Fibroblast of skin of right biceps (primary cell): ENCODE measurements at regions not wholly inside any gene's neighbourhood (a gene's known extent, or its start where the extent isn't known, plus 50 kb on each side); places are given as distances from the start of the nearest gene placed in this dataset.
A peak's percentile ranks its signal among the peaks of the same experiment; 100 is the strongest.
"Not testable (repeated sequence)": the region's sequence is repeated elsewhere in the genome, so short reads cannot be mapped to it uniquely, and the experiment has no call there.

Experiments used
- DNase-seq: peaks from one replicate; pipeline ENCODE4 v3.0.0-alpha.2; 2013

DNA sequence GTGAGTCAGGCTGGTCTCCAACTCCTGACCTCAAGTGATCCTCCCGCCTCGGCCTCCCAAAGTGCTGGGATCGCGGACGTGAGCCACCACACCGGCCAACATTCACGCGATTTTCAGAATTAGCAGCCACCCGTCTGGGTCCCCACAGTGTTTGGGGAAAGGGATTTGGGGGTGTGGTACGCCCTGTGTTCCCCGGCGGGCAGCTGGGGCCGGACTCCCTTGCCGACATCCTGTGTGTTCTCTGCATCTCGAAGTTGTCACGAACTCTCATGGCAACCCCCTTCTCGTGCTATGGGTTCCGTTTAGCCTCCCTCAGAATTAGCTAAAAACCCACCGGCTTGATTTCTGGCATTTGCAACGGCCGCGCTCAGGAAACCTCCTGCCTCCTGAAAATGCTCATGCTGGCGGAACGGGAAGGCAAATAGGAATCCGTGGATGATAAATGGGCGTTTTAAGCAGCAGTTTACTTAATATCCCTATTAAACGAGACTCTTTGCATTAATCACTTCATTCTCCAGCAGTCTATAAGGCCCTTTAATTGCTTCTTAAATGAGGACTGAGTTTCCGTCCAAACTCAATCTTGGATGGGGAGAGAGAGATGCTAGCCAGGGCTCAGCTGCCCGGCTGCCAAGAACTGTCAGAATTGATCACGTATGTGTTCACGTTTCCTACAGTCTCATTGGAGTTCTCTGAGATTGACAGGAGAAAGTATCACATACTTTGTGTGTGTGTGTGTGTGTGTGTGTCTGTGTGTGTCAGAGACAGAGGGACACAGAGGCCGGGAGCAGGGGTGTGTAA, 78.9 kb upstream of the PPP2R3B start:
- DNase-seq = no peak

DNA sequence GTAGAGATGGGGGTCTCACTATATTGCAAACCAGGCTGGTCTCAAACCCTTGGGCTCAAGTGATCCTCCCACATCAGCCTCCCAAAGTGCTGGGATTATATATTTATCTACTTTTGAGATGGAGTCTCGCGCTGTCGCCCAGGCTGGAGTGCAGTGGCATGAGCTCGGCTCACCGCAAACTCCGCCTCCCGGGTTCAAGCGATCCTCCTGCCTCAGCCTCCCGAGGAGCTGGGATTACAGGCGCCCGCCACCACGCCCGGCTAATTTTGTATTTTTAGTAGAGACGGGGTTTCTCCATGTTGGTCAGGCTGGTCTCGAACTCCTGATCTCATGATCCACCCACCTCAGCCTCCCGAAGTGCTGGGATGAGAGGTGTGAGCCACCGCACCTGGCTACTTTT, 80.1 kb upstream of the PPP2R3B start:
- DNase-seq = not testable (repeated sequence)

GRCh38 chrX:467686-468085, 81.0 kb upstream of the PPP2R3B start:
- not testable (repeated sequence) for DNase-seq

DNA sequence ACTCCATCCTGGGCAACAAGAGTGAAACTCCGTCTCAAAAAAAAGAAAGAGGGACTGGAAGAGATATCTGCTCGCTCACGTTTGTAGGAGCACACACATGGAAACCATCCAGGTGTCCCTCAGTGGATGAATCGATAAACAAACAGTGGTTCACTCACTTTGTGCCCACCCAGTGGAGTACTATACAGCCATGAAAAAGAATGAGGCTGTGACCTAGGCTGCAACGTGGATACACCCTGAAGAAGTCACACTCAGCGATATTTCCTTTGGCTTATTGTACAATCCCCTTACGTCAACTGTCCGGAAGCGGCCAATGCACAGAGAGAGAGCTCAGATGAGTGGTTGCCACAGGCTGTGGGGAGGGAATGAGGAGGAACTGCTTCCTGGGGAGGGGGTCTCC, 82.3 kb upstream of the PPP2R3B start:
- DNase-seq = no peak

- no peak for DNase-seq
Measured at GRCh38 chrX:470686-471085, 84.0 kb upstream of the PPP2R3B start.

- DNase-seq = peak; percentile 59
Measured at GRCh38 chrX:471281-471680, 84.6 kb upstream of the PPP2R3B start.

- not testable (repeated sequence) for DNase-seq
Measured at GRCh38 chrX:472275-472674, 85.6 kb upstream of the PPP2R3B start.

- DNase-seq = peak; percentile 92
Measured at GRCh38 chrX:475926-476723, 89.4 kb upstream of the PPP2R3B start.

DNA sequence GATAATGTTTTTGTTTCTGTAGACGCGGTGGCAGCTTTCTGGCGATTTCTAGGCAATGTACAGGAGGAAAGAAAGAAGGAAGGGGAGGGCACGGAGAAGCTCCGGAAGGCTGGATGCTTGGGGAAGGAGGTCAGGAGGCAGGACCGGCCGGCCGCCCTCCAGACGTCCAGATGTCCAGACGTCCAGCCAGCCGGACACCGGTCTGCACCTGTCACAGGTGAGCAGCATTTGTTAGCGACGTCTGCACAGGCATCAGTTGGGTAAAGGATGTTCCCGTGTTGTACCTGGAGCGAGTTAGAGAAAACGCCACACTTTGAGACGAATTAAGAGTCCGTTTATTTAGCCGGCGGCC, 90.0 kb upstream of the PPP2R3B start:
- no peak for DNase-seq

- DNase-seq = no peak
Measured at GRCh38 chrX:477441-478012, 90.8 kb upstream of the PPP2R3B start.

- no peak for DNase-seq
Measured at GRCh38 chrX:479273-479981, 92.7 kb upstream of the PPP2R3B start.

- no peak for DNase-seq
Measured at GRCh38 chrX:480861-481417, 94.2 kb upstream of the PPP2R3B start.

DNA sequence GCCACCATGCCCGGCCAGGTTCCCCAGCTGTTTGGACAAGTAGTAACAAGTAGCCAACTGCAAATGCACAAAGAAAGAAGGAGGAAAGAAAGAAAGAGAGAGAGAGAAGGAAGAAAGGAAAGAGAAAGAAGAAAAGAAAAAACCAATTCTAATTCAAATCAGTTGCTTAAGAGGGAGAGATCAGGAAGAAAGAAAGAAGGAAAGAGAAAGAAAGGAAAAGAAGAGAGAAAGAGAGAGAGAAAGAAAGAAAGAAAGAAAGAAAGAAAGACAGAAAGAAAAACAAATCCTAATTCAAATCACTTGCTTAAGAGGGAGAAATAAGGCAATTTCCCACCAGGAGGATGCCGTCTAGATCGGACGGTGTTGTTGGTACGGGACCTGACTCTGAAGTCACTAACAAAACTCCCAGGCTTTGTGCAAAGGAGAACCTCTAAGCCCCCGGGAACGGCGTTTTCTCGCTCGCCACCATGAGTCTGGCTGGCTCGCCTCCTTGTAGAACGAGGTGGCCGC, 95.5 kb upstream of the PPP2R3B start:
- DNase-seq = no peak

GRCh38 chrX:482702-483203, 96.0 kb upstream of the PPP2R3B start:
- no peak for DNase-seq

DNA sequence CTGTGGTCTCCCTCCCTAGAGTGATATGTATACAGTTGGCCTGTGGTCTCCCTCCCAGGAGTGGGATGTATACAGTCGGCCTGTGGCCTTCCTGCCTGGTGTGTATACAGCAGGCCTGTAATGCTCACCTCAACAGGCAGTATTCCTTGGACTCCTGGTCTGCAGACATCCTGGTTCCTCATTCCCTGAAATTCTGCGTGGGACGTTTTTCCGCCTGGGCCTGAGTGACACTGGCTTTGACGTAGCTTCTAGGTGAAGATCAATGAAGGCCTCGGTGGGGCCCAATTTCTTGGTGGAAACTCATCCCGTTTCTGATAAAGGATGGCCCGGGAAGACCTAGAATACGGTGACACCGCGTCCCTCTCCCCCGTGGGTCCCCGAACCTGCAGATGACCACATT, 98.7 kb upstream of the PPP2R3B start:
- DNase-seq = no peak

GRCh38 chrX:486325-486724, 99.6 kb upstream of the PPP2R3B start:
- no peak for DNase-seq

DNA sequence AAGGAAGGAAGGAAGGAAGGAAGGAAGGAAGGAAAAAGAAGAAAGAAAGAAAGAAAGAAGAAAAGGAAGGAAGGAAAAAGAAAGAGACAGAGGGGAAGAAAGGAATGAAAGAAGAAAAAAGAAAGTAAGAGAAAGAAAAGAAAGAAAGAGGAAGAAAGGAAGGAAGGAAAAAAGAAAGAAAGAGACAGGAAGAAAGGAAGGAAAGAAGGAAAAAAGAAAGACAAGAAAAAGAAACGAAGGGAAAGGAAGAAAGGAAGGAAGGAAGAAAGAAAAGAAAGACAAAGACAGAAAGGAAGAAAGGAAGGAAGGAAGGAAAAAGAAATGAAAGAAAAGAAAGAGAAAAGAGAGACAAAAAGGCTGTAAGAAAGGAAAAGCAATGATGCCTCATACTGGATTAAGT, 101.1 kb upstream of the PPP2R3B start:
- no peak for DNase-seq

DNA sequence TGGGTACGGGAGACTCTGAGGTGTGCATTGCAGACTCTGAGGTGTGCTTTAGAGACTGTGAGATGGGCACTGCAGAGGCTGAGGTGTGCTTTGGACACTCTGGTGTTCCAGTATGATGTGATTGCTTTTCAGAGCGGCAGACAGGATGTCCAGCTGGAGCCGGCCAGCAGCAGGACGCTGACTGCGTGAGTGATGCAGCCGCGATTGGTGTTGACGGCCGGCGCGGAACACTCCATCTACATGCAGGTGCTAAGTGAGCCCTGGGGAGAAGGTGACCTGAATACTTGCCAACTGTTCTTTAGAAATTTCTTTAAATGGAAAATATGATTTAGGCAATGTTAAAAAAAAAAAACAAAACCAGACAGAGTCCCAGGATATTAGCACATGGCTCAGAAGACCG, 103.1 kb upstream of the PPP2R3B start:
- no peak for DNase-seq

- DNase-seq = no peak
Measured at GRCh38 chrX:497186-498014, 110.7 kb upstream of the PPP2R3B start.

- not testable (repeated sequence) for DNase-seq
Measured at GRCh38 chrX:498901-499300, 112.2 kb upstream of the PPP2R3B start.

- no peak for DNase-seq
Measured at GRCh38 chrX:499870-500364, 113.2 kb upstream of the PPP2R3B start.
